Fibroblast of skin of scalp (primary cell): ENCODE measurements at regions not wholly inside any gene's neighbourhood (a gene's known extent, or its start where the extent isn't known, plus 50 kb on each side); places are given as distances from the start of the nearest gene placed in this dataset.
"Not testable (repeated sequence)": the region's sequence is repeated elsewhere in the genome, so short reads cannot be mapped to it uniquely, and the experiment has no call there.

ENCODE experiments used
- DNase-seq: peaks from one replicate; pipeline ENCODE4 v3.0.0-alpha.2; 2013

DNA sequence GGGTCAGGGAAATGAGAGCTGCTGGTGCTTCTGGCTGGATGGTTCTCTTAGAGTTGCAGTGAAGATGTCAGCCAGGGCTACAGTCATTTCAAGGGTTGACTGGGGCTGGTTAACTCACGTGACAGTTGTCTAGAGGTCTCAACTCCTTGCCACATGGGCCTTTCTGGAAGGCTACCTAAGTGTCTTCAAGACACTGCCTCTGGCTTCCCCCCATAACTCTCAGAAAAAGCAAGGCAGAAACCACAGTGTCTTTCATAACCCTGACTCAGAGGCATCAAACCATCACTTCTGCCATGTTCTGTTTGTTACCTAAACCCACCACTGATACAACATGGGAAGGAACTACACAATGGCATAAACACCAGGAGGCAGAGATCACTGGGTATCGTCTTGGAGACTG, 828.9 kb downstream of the EPHA4 start:
- DNase-seq = no peak

DNA sequence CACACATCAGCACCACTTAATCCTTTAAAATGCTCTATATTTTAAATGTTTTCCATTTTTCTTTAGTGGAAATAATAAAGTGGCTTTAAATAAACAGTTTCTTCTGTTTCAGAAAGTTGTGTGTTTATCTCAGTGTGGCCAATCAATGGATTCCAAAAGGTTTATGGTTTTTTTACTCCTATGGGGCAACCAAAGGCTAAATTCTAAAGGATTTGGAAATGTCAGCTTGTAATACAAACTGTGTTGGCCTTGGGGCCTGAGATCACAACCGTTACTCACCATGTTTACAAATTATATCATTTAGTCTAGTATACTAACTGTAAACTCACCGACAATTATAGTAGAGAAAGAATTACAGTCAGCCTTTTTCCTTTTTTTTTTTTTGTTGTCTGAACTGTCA, 827.2 kb downstream of the EPHA4 start:
- no peak for DNase-seq

DNA sequence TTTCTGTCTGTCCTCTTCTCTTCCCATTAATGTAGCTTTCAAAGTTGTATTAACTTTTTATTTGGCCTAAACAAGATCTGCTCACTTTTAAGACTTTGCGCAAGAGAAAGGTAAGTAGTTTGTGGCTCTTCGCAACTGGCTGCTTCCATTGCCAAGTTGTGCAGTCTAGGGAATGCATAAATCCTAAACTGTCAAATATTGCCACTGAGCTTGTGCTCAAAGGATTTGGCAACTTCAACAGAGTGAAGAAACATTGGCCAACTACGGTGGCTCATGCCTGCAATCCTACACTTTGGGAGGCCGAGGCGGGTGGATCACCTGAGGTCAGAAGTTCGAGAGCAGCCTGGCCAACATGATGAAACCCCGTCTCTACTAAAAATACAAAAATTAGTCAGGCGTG, 826.4 kb downstream of the EPHA4 start:
- DNase-seq = no peak

DNA sequence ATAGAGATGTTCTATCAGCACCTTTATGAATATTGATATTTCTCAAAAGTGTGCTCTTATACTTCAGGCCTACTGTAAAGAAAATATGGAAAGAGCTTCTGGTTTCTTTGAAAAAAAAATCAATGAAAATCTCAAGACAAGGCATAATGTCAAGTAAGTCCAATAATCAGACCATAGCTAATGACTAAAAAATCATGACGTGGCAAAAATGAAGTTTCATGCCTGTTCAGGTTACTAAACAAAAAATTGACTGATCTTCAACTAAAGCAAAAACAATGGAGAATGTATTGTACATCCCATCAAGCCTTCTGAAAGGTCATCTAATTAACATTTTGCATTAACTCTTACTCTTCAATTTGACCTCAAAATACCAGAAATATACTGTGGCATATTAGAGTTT, 824.4 kb downstream of the EPHA4 start:
- DNase-seq = no peak

DNA sequence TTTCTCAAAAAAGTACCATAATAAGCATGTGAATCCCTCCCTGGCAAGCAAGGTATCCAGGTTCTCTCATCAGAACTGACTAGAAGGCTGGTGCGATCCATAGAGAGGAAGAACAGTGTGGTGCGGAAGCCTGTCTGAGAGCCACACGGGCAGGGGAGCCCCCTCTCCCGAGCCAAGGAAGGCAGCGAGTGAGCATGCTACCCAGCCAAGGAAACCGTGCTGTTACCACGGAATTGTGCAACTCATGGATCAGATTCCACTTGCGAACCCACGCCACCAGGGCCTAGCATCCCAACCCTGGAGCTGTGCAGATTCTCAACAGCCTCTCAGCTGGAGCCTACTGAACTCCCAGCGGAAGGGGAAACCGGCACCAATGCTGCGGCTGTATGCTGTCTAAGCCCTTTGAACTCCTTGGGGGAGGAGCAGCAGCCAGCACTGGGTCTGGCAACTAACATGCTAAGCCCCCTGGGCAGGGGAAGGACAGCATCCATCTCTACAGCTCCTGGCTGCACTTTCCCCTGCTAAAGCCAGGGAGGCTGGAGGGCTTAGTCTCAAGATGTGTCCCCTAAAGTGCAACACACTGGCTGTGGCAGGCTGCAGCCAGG, 823.1 kb downstream of the EPHA4 start:
- no peak for DNase-seq

DNA sequence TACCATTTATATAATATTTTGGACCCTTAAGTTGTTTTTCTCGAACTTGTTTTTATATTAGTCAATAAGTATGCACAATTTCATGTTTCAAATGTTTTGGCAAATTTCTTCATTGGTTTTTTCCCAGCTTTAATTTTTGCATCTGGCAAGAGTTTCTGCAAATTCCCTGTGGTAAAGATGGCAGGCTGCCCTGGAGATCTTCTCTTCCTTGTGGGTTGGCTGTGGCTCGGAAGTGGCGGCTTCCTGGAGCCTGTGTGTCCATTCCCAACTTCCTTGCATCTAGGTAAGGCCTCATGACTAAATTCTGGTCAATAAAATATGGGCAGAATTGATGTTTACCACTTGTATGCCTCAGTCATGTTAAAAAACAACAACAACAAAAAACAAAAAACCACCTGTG, 818.6 kb downstream of the EPHA4 start:
- no peak for DNase-seq

DNA sequence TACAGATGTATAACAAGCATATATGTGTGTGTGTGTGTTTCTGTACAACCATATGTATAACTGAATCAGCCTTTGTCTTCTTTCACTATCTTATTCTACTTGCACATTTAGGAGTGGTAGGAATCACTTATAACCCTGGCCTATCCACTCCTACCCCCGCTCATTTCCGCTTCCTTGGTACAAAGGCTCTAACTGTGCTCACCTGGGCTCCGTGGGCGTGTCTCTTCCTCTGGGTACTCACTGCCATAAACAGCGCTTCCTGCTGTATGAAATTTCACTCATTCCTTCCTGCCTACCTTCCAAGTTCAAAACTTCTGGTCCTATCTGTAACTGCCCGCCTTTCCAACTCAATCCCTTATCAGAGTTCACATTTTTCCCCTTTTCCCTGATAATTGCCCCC, 815.5 kb downstream of the EPHA4 start:
- DNase-seq = no peak

DNA sequence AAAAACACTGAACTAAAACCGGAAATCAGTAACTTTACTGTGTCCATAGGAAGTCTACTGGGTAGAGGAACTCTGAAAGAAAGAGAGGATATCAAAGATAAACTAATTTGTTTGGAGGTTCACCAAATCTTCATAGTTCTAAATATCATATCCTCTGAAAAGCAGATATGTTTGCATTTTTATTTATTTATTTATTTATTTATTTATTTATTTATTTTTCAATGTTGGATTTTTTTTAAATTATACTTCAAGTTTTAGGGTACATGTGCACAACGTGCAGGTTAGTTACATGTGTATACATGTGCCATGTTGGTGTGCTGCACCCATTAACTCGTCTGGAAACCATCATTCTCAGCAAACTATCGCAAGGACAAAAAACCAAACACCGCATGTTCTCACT, 813.7 kb downstream of the EPHA4 start:
- not testable (repeated sequence) for DNase-seq

DNA sequence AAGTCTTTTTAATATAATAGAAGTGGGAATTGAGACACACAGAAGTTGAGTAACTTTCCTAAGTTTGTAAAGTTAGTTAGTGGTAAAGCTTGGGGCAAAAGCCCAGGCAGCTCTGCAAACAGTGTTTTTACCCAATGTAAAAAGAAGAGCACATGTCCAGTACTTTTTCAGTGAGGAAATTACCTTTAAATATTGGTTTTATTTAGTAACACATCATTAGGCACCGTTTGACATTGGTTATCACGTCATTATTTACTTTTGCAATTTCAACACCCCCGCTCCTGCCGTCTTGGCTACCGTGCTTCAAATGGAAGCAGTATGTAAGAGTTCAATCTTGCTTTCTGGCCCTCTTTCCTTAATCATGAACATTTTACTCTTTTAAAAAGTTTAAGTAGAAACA, 807.9 kb downstream of the EPHA4 start:
- DNase-seq = no peak

DNA sequence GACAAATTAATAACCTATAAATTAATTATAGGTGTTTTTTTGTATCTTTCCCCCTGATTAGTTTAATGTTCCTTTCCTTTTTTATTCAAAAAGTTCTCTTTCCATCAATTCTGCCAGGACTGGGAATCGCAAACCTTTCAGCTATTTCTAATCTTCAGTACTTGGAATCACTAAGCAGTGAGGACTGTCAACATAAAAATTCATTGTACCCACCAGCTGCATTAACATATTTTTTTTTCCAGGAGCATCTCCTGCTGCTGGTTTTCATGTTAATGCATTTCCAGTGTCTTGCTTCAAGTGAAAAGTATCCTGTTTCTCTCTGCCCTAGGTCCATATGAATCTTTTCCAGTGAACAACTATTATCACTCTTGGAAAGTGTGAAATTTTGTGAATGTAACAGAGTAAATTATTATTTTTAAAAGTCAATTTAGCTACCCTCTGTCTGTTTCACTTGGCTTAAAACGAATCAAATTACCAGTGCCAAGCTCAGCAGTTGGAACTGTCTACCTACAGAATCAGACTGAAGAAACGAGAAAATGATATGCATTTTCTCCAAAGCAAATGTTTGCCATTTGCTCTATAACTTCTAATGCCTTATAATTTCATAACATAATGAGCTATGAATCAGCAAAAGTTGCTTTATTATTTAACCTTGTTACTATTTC, 804.4 kb downstream of the EPHA4 start:
- no peak for DNase-seq

DNA sequence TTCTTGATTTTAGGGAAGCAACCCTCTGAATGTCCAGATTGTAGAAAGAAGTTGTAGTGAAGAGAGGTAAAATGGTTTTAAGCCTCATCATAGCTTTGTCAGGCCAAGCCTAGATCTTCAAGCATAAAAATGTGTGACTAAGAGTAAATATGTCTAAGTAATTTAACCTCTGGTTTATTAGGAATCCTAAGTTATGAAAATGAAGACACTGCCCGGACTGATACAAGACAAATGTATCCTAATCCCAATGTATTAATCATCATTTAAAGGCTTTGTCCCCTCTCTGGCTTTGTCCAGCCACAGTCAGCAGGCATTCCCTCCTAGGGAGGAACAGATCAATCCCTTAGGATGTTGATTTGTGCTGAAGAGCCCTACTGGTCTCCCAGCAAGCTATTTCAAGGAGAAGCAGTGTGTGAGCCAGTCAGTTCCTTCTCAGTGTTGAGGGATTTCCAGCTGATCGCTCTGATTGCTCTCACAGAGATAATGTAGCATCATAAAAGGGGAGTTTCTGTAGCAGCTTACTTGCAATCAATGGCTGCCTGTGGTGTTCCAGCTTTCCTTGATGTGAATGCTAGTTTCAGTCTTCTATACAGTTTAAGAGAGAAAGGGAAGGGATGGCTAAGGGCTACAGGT, 796.1 kb downstream of the EPHA4 start:
- peak; percentile 40 for DNase-seq

DNA sequence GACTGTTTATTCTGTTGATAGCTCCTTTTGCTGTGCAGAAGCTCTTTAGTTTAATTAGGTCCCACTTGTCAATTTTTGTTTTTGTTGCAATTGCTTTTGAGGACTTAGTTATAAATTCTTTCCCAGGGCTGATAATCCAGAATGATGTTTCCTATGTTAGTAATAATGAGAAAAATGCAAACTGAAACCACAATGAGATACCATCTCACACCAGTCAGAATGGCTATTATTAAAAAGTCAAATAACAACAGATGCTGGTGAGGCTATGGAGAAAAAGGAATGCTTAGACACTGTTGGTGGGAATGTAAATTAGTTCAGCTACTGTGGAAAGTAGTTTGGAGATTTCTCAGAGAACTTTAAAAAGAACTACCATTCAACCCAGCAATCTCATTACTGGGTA, 793.0 kb downstream of the EPHA4 start:
- DNase-seq = peak; percentile 11

DNA sequence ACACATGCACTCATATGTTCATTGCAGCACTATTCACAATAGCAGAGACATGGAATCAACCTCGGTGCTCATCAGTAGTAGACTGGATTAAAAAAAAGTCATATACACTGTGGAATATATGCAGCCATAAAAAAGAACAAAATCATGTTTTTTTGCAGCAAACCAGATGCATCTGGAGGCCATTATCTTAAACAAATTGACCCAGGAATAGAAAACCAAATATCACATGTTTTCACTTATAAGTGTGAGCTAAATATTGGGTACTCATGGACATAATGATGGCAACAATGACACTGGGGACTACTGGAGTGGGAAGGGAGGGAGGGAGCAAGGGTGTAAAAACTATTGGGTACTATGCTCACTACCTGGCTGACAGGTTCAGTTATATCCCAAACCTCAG, 792.6 kb downstream of the EPHA4 start:
- DNase-seq = no peak

DNA sequence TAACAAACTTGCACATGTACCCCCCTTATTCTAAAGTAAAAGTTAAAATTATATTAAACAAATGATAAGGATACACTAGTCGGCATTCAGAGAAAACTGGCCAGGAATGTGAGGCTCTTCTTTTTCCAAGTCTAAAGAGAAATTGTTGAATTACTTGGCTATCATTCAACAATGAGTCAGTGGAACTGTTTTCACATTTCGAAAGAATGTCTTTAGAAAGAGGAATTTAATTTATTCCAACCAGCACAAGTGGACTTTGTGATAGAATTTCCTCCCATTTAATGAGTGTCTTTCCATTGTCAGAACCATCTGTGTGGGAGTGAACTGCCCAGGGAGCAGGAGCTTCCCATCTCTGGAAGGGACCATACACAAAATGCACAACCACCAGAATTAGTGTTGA, 792.2 kb downstream of the EPHA4 start:
- DNase-seq = peak; percentile 77

DNA sequence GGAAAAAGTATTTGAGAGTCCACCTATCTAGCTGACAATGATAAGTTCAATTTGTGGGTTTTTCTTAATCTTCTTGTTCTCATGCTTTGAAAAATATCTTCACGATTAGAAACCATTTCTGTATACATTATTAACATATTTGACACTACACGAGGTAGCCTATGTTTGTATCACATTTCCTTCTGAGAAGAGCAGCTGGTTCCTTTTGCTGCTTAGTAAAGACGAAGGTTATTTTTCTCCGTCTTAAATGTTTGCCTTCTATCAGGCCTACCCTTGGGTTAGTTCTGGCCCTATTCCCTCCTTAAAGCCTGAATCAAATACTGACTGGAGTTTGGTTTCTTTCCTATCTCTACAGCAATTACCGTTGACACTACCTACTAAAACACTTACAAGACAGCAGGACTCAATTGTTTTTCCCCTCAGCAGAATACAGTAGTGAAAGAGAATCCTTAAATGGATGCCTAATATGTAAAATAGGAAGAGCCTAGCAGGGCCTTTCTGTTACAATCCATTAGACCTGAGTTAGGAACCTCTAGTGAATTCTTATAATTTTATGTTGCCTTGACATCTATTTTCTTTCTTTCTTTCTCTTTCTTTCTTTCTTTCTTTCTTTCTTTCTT, 790.4 kb downstream of the EPHA4 start:
- no peak for DNase-seq

DNA sequence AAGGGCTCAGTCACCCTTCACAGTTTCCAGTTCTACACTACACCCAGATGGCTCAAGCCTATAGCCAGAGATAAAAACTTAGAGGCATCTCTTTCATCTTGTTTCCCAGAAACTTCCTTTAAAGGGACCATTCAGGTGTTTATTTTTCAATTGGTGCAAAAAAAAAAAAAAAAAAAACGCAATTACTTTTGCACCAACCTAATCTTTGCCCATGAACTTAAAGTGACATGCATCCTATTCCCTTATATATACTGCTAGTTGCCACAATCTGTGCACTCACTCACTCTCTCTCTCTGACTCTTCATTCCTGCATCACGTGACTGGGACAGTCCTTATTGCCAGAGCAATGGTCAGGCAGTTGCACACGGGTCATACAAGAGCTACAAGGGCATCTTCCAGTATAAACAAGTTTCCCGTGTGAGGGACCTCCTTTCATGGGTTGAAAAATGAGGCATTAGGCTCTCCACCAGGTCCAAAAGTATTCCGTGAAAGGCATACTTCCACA, 789.4 kb downstream of the EPHA4 start:
- DNase-seq = no peak

DNA sequence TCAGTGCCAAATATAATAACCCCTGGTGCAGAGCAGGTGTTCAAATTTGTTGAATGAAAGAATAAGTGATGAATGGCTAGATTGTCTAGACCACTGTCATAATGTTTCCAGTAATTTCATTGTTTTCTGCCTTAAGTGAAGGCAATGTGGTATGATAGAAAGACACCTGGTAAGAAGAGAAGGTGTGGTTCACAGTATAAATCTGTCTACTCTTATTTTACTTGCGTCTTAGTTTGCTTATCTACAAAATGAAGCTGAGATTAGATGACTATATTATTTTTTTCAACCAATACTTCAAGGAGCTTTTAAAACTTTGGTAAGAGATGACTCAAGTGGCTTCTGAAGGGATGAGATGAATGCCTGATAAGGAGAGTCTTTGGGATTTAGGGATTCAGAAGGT, 788.4 kb downstream of the EPHA4 start:
- no peak for DNase-seq

DNA sequence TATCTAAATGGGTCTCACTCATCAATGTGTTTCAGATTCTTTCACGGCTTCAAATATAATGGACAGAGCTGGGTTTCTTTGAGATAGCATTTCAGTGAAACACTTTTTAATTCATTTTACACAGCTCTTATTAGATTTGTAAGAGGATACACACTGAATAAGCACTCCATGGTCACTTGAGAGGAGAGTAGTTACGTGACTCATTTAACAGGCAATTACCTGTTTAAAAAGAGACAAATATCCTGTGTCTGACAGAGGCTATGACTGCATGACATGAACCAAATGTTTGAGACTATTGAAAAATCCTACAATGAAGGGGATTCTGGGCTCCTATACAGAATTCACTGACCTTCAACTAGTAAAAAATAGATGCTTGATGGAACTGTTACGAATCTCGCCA, 786.9 kb downstream of the EPHA4 start:
- no peak for DNase-seq

DNA sequence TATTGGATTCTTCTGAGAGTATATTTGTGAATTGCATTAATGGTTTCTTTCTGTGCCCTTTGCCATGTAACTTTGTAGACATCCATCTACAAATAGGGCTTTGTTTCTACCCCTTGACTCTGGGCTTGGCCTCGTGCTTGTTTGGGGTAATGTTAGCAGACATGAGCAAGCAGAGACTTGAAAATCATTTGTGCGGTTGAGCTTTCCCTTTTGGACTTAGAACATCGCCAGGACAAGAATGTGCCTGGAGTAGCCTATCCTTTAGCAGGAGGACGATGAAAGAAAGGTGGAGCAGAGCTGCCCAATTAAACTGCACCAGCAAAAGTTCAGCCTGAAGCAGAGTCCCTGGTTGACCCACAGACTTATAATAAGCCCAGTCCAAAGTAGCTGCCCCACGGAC, 785.9 kb downstream of the EPHA4 start:
- no peak for DNase-seq

DNA sequence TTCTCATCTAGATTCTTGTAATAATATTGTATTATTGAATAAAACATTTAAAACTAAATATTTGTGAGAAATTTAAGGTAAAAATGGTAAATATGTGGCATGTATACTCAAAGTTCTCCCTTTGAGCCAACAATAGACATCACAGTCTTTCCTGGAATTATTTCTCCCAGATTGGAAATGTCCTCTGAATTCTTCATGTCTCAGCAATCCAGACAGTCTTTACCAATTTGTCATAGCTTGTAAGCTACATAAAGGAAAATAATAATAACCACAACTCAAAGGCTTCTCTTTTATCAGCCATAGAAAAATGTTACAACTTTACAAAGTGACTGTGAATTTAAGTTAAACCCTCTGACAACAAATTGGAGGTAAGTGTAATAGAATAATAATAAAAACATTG, 784.9 kb downstream of the EPHA4 start:
- DNase-seq = peak; percentile 24

DNA sequence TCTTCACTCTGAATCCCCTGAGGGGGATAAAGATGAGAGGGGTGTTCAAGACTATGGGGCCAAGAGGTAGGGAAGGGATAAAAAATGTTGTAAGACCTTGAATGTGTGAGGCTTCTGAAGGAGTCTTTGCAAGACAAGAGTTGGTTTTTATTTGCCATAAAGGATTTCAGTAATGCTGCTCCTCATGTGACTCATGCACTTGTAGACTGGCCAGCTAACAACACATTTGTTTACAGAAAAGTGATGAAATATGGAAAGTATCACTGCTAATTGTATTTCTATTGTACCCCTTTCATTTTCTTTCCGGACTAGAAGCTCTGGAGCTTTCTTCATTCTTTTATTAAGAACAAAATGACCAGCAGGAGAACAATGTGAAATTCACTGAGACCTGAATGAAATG, 782.1 kb downstream of the EPHA4 start:
- DNase-seq = peak; percentile 25

DNA sequence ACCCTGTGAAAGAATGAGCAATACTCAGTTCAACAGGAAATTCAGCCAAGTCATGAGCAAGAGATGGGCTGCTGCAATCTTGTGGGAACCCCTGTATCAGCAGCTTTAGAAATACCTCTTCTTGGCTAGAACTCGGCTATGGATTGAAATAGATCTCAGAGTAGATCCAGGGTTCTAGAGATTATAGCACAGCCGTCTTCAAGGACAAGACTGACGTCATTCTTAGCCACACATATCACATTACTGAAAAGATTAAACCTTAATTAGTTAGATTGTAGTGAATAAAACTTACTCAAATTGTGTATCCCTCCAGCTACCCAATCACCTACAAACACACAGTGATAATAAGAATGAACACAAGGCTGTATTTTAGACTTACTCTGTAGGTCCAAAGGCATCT, 776.4 kb downstream of the EPHA4 start:
- no peak for DNase-seq

DNA sequence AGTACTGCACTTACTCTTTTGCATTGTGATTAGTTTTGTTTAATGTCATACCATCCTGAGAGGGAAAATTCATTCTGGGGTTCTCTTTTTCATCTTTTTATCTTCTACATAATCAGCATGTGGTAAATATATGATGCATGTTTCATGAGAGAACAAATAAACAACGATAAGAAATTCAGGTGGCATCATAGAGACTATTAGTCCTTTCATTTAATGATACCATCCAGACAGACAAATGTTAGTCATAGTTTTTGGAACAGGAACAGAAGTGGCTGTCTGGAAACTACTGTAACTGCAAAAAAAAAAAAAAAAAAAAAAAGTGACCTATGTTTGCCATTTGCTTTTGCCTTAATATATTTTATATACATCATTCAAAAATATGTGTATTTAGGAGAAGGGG, 761.0 kb downstream of the EPHA4 start:
- DNase-seq = no peak
